ENCODE measurements at regions not wholly inside any gene's neighbourhood (a gene's known extent, or its start where the extent isn't known, plus 50 kb on each side); places are given as distances from the start of the nearest gene placed in this dataset.

- dilution Hi-C loops (cut with MboI; ENCODE audit: extremely low pct_ligation_motif_present, low sequenced_read_pairs) = loop anchor here (10.0 kb wide), 1 partner anchor 169 kb away; no protein-coding TSS in a partner anchor
- no peaks in the 10 kb centered on the region for H3K9me3 ChIP-seq (ENCODE audit: control insufficient read depth, low read depth, low read length)
Observed at GRCh38 chr1:29516063-29516820, 279.9 kb downstream of the PTPRU start.

GRCh38 chr1:29515170-29515955 is 279.0 kb downstream of the PTPRU start:
- H3K4me2 ChIP-seq (ENCODE audit: control insufficient read depth, extremely low read depth, insufficient read depth, low read depth, low read length) = no peak overlapping the region
- DNase-seq (ENCODE audit: low read depth, low spot score) (no peak), FAIRE-seq (no peak)
- H3K36me3 ChIP-seq (ENCODE audit: control insufficient read depth in 2 of 2, extremely low read depth in 1 of 2, insufficient read depth in 2 of 2, low read length in 2 of 2) = no peaks in the 10 kb centered on the region
- dilution Hi-C loops (cut with MboI; ENCODE audit: extremely low pct_ligation_motif_present, low sequenced_read_pairs) = loop anchor here (10.0 kb wide), 1 partner anchor 169 kb away; no protein-coding TSS in a partner anchor
- no peaks in the 10 kb centered on the region for H3K9me3 ChIP-seq (ENCODE audit: control insufficient read depth, low read depth, low read length)
- no peaks in the 10 kb centered on the region for H3K9me1 ChIP-seq (ENCODE audit: control insufficient read depth, extremely low read depth, insufficient read depth, low read length)
- no peaks in the 10 kb centered on the region for H4K20me1 ChIP-seq (ENCODE audit: control insufficient read depth, extremely low read depth, insufficient read depth, low read length)
- TF ChIP-seq CTCF (optimal IDR thresholded peaks at IDR 0.05 in 1 of 3, IDR thresholded peaks at IDR 0.05 in 1 of 3, conservative IDR thresholded peaks at IDR 0.05 in 1 of 3; ENCODE audit: extremely low read depth in 1 of 3, insufficient read depth in 2 of 3, low read length in 3 of 3) (no peak), EZH2 (IDR thresholded peaks at IDR 0.05; ENCODE audit: low read length) (no peak)
- no peaks in the 10 kb centered on the region for H3K4me1 ChIP-seq (ENCODE audit: control insufficient read depth, extremely low read depth, insufficient read depth, low read length)
- H2AFZ ChIP-seq (ENCODE audit: control insufficient read depth, low read length) = no peak overlapping the region
- no peak overlapping the region for H3K27ac ChIP-seq (ENCODE audit: control insufficient read depth, insufficient read depth, low read length)
- H3K4me3 ChIP-seq (ENCODE audit: control insufficient read depth in 2 of 3, extremely low read depth in 1 of 3, insufficient read depth in 2 of 3, low read depth in 1 of 3, low read length in 3 of 3) = no peak overlapping the region
- H3K27me3 ChIP-seq (ENCODE audit: control insufficient read depth, extremely low read depth, insufficient read depth, low read length) = peaks cover 18% of the 10 kb centered on the region
- H3K9ac ChIP-seq (ENCODE audit: control insufficient read depth, extremely low read depth, insufficient read depth, low read length) = no peak overlapping the region
- H3K79me2 ChIP-seq (ENCODE audit: control insufficient read depth, insufficient read depth, low read length) = no peaks in the 10 kb centered on the region

More at GRCh38 chr1:29516063-29516820, 279.9 kb downstream of the PTPRU start:
- Histone ChIP-seq H3K4me2 (ENCODE audit: control insufficient read depth, extremely low read depth, insufficient read depth, low read depth, low read length) (no peak overlapping the region), H3K79me2 (ENCODE audit: control insufficient read depth, insufficient read depth, low read length) (no peaks in the 10 kb centered on the region), H3K4me3 (ENCODE audit: control insufficient read depth in 2 of 3, extremely low read depth in 1 of 3, insufficient read depth in 2 of 3, low read depth in 1 of 3, low read length in 3 of 3) (no peak overlapping the region), H4K20me1 (ENCODE audit: control insufficient read depth, extremely low read depth, insufficient read depth, low read length) (no peaks in the 10 kb centered on the region), H3K27me3 (ENCODE audit: control insufficient read depth, extremely low read depth, insufficient read depth, low read length) (peaks cover 23% of the 10 kb centered on the region), H3K36me3 (ENCODE audit: control insufficient read depth in 2 of 2, extremely low read depth in 1 of 2, insufficient read depth in 2 of 2, low read length in 2 of 2) (no peaks in the 10 kb centered on the region), H3K4me1 (ENCODE audit: control insufficient read depth, extremely low read depth, insufficient read depth, low read length) (no peaks in the 10 kb centered on the region), H3K27ac (ENCODE audit: control insufficient read depth, insufficient read depth, low read length) (no peak overlapping the region), H2AFZ (ENCODE audit: control insufficient read depth, low read length) (no peak overlapping the region), H3K9ac (ENCODE audit: control insufficient read depth, extremely low read depth, insufficient read depth, low read length) (no peak overlapping the region), H3K9me1 (ENCODE audit: control insufficient read depth, extremely low read depth, insufficient read depth, low read length) (no peaks in the 10 kb centered on the region)
- TF ChIP-seq CTCF (optimal IDR thresholded peaks at IDR 0.05 in 1 of 3, IDR thresholded peaks at IDR 0.05 in 1 of 3, conservative IDR thresholded peaks at IDR 0.05 in 1 of 3; ENCODE audit: extremely low read depth in 1 of 3, insufficient read depth in 2 of 3, low read length in 3 of 3) (no peak), EZH2 (IDR thresholded peaks at IDR 0.05; ENCODE audit: low read length) (no peak)
- DNase-seq (ENCODE audit: low read depth, low spot score) (no peak), FAIRE-seq (no peak)

Data from keratinocyte (primary cell).